Vagina (tissue), 2 donors: ENCODE measurements at regions not wholly inside any gene's neighbourhood (a gene's known extent, or its start where the extent isn't known, plus 50 kb on each side); places are given as distances from the start of the nearest gene placed in this dataset.

Experiments used
- DNase-seq, 2 donors: peaks; one replicate each; pipeline ENCODE4 v3.0.0-alpha.2; 2017; ENCODE audit errors: extremely low spot score in 2 of 2
- H3K27ac ChIP-seq: fragments of 200-600 bp; sonication (generic); one replicate; pipeline ENCODE4 v1.5.1; 2019
- H3K27me3 ChIP-seq: fragments of 200-600 bp; sonication (generic); one replicate; pipeline ENCODE4 v1.5.1; 2019
- H3K36me3 ChIP-seq, 2 donors: fragments of 200-600 bp; sonication (generic); one replicate each; pipeline ENCODE4 v1.5.1; 2017 to 2019
- H3K4me1 ChIP-seq: fragments of 200-600 bp; sonication (generic); one replicate; pipeline ENCODE4 v1.5.1; 2019
- H3K4me3 ChIP-seq, 2 donors: fragments of 200-600 bp; sonication (generic); 1 replicate in 1 of 2; 2 replicates in 1 of 2; pipeline ENCODE4 v1.5.1; 2016 to 2019
- H3K9me3 ChIP-seq: fragments of 200-600 bp; sonication (generic); one replicate; pipeline ENCODE4 v1.5.1; 2019
- POLR2A ChIP-seq, 2 donors: fragments of 450-650 bp; IDR thresholded peaks; one replicate each; pipeline ENCODE4 v1.6.1; 2017; ENCODE audit warnings: antibody characterized with exemption in 2 of 2, mild to moderate bottlenecking in 2 of 2, moderate library complexity in 2 of 2
- POLR2AphosphoS5 ChIP-seq, 2 donors: sonication (generic); formaldehyde crosslinking; IDR thresholded peaks; one replicate each; pipeline ENCODE4 v1.9.0; 2017; ENCODE audit warnings: antibody characterized with exemption in 2 of 2, mild to moderate bottlenecking in 2 of 2, low read depth in 1 of 2; ENCODE audit not compliant: insufficient read depth in 1 of 2
- intact Hi-C: fragments of 100-400 bp; cut with DNase I; formaldehyde crosslinking; loops from one replicate; pipeline ENCODE4 v1.15.1; 2023
- TF ChIP-seq, protein P1 (sequence below), 3 experiments: fragments of 450-650 bp in 2 of 3; fragments of 200-600 bp in 1 of 3; sonication (generic) in 1 of 3; IDR thresholded peaks; one replicate each; pipeline ENCODE4 v1.5.1; 2017 to 2019; ENCODE audit warnings: antibody characterized with exemption in 3 of 3, mild to moderate bottlenecking in 2 of 3, moderate library complexity in 2 of 3

DNA sequence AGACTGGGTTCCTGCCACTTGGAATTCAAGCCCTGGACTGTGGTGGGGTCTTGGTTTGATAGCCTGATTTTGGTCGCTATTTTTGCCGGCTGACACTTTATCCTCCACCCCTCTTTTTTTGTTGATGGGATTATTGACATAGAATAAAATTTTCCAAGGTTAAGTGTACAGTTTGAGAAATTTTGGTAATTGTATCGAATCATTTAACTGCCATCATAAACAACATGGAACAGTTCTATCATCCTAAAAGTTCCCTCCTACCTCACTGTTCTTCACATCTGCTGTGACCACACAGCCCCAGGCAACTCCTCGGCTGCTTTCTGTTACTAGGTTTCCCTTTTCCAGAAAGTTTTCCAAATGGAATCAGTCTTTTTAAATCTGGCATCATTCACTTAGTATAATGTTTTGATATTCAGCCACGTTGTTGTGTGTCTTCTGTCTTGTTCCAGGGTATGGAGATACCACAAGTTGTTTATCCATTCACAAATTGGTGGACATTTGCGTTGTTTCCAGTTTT is 50.6 kb upstream of the STEAP1B start:
- peaks cover 13% of the 10 kb centered on the region for H3K4me1 ChIP-seq
- TF ChIP-seq POLR2A (IDR thresholded peaks at IDR 0.05) (no peak), POLR2AphosphoS5 (IDR thresholded peaks at IDR 0.05; ENCODE audit: insufficient read depth in 1 of 2, low read depth in 1 of 2) (no peak)
- TF ChIP-seq, protein P1, sequence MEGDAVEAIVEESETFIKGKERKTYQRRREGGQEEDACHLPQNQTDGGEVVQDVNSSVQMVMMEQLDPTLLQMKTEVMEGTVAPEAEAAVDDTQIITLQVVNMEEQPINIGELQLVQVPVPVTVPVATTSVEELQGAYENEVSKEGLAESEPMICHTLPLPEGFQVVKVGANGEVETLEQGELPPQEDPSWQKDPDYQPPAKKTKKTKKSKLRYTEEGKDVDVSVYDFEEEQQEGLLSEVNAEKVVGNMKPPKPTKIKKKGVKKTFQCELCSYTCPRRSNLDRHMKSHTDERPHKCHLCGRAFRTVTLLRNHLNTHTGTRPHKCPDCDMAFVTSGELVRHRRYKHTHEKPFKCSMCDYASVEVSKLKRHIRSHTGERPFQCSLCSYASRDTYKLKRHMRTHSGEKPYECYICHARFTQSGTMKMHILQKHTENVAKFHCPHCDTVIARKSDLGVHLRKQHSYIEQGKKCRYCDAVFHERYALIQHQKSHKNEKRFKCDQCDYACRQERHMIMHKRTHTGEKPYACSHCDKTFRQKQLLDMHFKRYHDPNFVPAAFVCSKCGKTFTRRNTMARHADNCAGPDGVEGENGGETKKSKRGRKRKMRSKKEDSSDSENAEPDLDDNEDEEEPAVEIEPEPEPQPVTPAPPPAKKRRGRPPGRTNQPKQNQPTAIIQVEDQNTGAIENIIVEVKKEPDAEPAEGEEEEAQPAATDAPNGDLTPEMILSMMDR (IDR thresholded peaks at IDR 0.05): no peak
- no peak overlapping the region for H3K4me3 ChIP-seq
- no peaks in the 10 kb centered on the region for H3K27me3 ChIP-seq
- no peaks in the 10 kb centered on the region for H3K9me3 ChIP-seq
- H3K36me3 ChIP-seq: no peaks in the 10 kb centered on the region
- intact Hi-C loops: no loop called here
- no peak overlapping the region for H3K27ac ChIP-seq
- no peak for DNase-seq

DNA sequence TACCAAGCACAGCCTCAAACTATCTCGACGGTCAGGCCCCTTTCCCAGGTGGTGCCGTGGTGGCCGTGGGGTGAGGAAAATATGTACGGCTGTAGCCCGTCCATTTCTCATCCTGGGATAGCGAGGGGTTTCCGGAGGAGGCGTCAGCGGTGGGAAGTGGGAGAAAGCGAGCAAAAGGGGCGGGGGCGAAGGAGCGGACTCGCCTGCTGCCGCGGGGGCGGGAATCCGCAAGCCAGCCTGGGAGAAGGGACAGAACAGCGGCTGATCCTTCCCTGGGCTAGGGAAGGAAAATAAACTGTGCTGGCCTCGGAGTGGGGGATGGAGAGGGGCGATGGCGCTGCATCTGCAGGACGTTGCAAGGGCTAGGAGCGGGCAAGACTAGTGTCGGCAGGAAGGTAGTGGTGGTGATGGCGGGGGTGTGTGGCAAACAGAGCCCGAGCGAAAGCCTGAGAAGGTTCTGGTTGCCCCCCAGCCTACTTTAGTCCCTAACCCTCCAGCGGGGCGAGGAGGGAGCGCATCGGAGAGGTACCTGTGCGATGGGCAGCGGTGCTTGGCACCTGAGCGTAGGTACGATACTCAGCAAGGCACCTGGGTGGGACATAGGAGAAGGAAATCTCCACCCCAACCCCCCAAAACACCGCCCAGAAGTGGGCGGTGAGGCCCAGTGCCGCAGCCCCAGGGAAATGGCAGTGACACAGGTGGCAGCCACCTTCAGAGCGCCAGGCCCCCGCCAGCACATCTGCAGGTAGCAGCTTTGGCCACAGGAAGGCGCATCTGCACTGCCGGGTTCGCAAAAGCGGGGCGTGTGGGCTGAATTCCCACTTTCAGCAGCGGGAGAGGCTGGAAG is 49.9 kb upstream of the STEAP1B start:
- Histone ChIP-seq H3K36me3 (no peaks in the 10 kb centered on the region), H3K4me3 (peak overlapping the region; percentile 7 to 21), H3K9me3 (no peaks in the 10 kb centered on the region), H3K27ac (no peak overlapping the region), H3K4me1 (peaks cover 13% of the 10 kb centered on the region), H3K27me3 (no peaks in the 10 kb centered on the region)
- TF ChIP-seq POLR2A (IDR thresholded peaks at IDR 0.05): no peak
- TF ChIP-seq, protein P1 (IDR thresholded peaks at IDR 0.05): peak in 2 of 3 experiments; percentile 32 to 58
- no peak for TF ChIP-seq POLR2AphosphoS5 (IDR thresholded peaks at IDR 0.05; ENCODE audit: insufficient read depth in 1 of 2, low read depth in 1 of 2)
- DNase-seq: no peak
- intact Hi-C loops: no loop called here
